Stimulated activated CD8-positive, alpha-beta memory T cell treated with anti-CD3 and anti-CD28 coated beads, Interleukin-15, amount 100 ng/mL, for 1 hour (primary cell): ENCODE measurements at regions not wholly inside any gene's neighbourhood (a gene's known extent, or its start where the extent isn't known, plus 50 kb on each side); places are given as distances from the start of the nearest gene placed in this dataset.

Experiments used
- DNase-seq: peaks from one replicate; pipeline ENCODE4 v3.0.0-alpha.2; 2020; ENCODE audit warnings: low read depth

- DNase-seq = no peak
Observed at GRCh38 chr18:40769786-40770185, 1185.2 kb upstream of the PIK3C3 start.

GRCh38 chr18:40760251-40760650 is 1194.8 kb upstream of the PIK3C3 start:
- DNase-seq = no peak

- no peak for DNase-seq
Observed at GRCh38 chr18:40754477-40754876, 1200.6 kb upstream of the PIK3C3 start.

- no peak for DNase-seq
Observed at GRCh38 chr18:40752316-40752715, 1202.7 kb upstream of the PIK3C3 start.

GRCh38 chr18:40751186-40751585 is 1203.8 kb upstream of the PIK3C3 start:
- no peak for DNase-seq

GRCh38 chr18:40739029-40739428 is 1216.0 kb upstream of the PIK3C3 start:
- no peak for DNase-seq

GRCh38 chr18:40738321-40738880 is 1216.6 kb upstream of the PIK3C3 start:
- DNase-seq = no peak

DNA sequence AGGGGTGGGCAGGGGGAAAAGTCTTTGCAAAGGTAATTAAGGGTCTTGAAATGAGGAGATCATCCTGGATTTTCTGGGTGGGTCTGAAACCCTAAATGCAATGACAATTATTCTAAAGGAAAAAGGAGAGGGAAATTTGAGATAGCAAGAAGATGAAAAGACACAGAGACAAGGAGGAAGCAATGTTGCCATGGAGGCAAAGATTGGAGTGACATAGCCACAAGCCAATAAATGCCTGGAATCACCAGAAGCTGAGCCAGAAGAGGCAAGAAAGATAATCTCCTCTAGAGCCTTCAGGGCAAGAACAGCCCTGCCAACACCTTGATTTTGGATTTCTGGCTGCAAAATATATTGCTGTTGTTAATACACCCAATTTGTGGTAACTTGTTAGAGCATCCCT is 1246.3 kb upstream of the PIK3C3 start:
- no peak for DNase-seq

GRCh38 chr18:40707797-40708196 is 1247.2 kb upstream of the PIK3C3 start:
- DNase-seq = no peak

GRCh38 chr18:40698129-40698528 is 1256.9 kb upstream of the PIK3C3 start:
- DNase-seq = no peak

DNA sequence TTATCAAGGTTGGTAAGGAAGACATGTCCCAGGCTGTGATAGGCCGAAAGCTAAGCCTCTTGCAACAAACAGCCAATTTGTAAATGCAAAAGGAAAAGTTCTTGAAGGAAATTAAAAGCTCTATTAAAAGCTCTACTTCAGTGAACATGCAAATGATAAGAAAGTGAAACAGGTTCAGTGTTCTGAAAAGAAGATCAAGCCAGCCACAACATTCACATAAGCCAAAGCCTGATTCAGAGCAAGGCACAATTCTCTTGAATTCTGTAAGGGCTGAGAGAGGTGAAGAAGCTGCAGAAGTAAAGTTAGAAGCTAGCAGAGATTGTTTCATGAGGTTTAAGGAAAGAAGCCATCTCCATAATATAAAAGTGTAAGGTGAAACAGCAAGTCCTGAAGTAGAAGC is 1259.5 kb upstream of the PIK3C3 start:
- DNase-seq = no peak

DNA sequence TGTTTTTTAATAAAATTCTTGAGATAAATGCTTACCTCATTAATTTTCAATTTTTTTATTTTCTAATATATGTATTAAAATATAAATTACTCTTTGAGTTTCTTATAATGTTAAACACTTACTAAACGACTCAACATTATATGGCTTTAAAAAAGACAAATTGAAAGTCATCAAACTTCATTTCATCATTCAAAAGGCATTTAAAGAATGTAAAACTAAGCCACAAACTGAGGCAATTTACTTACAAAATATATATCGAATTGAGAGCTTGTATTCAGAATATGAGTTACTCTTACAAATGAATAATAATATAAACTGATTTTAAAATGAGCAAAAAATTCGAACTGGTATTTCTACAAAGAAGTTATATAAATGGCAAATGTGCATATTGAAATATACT is 1262.2 kb upstream of the PIK3C3 start:
- no peak for DNase-seq

GRCh38 chr18:40690062-40690461 is 1265.0 kb upstream of the PIK3C3 start:
- no peak for DNase-seq

DNA sequence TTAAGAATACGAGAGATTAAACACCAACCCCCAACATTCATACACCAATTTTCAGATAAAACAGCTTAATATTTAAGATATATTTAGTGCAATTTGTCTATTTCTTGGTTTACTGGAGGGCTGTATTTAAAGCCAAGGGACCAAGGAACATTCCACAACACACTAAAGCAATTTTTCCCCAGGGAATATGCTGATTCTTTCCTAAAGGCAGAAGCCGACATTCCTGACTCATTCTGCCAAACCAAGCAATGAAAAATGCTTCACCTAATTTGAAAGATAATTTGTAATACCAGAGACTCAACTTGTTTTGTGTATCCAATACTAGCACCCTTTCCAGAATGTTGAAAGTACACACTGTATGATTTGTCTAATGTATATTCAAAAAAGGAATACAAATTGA is 1267.6 kb upstream of the PIK3C3 start:
- no peak for DNase-seq

- no peak for DNase-seq
Observed at GRCh38 chr18:40686836-40687235, 1268.2 kb upstream of the PIK3C3 start.

- no peak for DNase-seq
Observed at GRCh38 chr18:40685219-40685618, 1269.8 kb upstream of the PIK3C3 start.

DNA sequence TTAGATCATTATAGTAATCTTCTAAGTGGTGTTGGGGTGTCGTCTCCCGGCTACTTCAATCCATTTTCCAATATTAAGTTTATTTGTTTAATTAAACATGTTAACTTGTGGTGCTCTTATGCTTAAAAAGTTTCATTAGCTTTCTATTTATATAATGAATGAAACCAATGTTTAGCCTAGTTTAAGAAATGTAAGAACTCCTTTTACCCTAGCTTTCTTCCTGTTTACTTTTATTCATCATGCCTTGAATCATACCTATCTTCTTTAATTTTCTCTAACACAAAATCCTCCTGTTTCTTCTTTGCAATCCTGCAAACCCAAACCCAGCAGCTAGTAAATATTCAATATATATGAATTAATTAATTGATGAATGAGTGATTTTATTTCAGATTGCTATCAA is 1276.7 kb upstream of the PIK3C3 start:
- no peak for DNase-seq

DNA sequence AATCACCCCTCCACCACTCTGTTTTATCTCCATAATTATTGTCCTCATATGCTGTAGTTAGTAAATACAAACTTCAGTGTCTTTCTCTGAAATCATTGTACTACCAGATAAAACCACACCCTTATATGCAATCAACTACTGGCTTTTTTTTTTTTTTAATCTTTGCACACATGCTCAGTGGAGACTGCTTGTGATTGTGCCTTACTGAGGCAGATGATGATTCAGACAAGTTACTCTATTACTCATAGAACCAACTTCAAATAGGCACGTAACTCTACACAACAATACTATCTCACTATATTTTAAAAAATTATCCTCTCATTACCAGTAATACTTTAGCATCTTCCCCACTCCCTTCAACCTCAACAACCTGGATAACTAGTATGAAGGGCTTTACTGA is 1278.4 kb upstream of the PIK3C3 start:
- no peak for DNase-seq

GRCh38 chr18:40673150-40673549 is 1281.9 kb upstream of the PIK3C3 start:
- no peak for DNase-seq

GRCh38 chr18:40672590-40672989 is 1282.4 kb upstream of the PIK3C3 start:
- no peak for DNase-seq

DNA sequence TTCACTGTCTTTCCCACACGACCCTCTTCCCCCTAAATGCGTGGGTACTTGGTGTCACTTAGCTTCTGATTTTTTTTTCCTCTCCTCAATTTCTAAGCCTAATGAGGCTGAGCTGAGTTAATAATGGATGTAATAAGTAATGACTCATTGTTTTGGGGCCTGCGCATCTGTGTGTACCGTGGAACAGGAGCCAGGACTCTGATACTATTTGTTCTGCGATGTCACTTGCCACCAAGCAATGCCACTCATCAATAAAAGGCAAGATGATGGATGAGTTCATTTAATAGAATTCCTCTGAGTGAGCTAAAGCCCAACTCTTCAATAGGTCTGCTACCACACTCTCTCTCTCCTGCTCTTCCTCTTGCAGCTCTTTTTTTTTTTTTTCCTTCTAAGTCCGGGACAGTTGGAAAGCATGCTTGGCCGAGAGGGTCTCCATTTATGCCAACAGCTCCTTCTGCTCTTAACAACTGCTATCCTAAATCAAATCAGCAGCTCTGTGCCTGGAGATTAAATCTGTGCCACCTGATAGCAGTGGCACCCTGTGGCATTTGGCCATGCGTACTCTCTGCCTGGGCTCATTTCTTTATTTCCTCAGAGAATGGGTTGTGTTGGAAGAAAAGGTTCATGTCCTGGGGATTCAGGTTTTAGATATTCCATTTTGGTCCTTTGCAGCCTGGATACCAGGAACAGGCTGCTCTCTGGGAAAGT is 1284.2 kb upstream of the PIK3C3 start:
- no peak for DNase-seq

DNA sequence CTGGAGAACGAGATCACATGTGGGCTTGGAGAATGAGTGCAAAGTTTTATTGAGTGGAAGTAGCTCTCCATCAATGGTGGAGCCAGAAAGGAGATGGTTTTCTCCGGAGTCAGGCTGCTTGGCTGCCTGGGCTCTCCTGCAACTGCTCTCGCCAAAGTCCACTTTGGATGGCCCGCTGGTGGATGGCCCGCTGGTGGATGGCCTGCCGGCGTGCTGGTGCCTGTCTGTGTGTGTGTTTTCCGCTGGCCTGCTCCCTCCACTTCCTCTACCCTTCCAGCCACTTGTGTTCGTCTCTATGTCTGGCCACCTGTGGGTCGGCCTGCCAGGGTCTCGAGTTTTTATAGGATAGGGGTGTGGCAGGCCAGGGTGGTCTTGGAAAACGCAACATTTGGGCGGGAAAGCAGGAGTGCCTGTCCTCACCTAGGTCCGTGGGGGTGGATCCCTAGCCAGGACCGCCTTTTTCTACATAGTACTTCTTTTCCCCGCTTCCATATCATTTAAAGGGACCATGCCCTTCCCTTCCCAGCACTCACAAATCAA is 1292.1 kb upstream of the PIK3C3 start:
- DNase-seq = no peak

DNA sequence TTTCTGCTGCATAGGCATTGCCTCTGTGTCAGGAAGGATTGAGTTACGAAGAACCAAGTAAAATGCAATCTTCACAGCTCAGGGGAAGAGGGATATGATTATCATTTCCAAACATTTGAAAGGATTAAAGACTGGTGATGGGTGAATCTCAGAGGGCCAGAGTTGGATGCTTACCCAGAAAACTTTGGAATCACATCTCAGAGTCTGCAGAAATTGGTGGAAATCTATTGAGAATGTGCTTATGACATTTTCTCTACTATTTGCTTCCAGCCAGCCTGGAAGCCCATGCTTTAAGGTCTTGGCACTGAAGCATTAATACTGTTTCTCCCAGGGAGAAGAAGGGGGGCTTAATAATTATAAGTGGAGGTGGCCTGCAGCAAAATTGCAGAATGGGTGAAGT is 1301.4 kb upstream of the PIK3C3 start:
- no peak for DNase-seq

- no peak for DNase-seq
Observed at GRCh38 chr18:40652321-40652720, 1302.7 kb upstream of the PIK3C3 start.
